ENCODE measurements at regions not wholly inside any gene's neighbourhood (a gene's known extent, or its start where the extent isn't known, plus 50 kb on each side); places are given as distances from the start of the nearest gene placed in this dataset.

- TF ChIP-seq CTCF (IDR thresholded peaks at IDR 0.05; ENCODE audit: low read length): peak; percentile 76
- no peak for TF ChIP-seq EZH2 (optimal IDR thresholded peaks at IDR 0.05; ENCODE audit: low read depth, low read length)
Observed at GRCh38 chr15:53197426-53197839, 407.3 kb upstream of the ONECUT1 start.

Measured in MM.1S (cell line).